SK-N-SH treated with all-trans-retinoic acid at 6 μM for 48 hours (cell line): ENCODE measurements at regions not wholly inside any gene's neighbourhood (a gene's known extent, or its start where the extent isn't known, plus 50 kb on each side); places are given as distances from the start of the nearest gene placed in this dataset.

Experiments
- RARB ChIP-seq: fragments of 250-450 bp; sonication (Bioruptor Pico); IDR thresholded peaks from 2 replicates; pipeline ENCODE4 v1.8.0; 2021; ENCODE audit warnings: mild to moderate bottlenecking, moderate library complexity
- TCF4 ChIP-seq: fragments of 250-450 bp; sonication (Bioruptor Pico); IDR thresholded peaks from 2 replicates; pipeline ENCODE4 v1.8.0; 2021; ENCODE audit warnings: mild to moderate bottlenecking, moderate library complexity, borderline replicate concordance
- TOX ChIP-seq: fragments of 250-450 bp; sonication (Bioruptor Pico); IDR thresholded peaks from 2 replicates; pipeline ENCODE4 v1.8.0; 2021; ENCODE audit warnings: mild to moderate bottlenecking, moderate library complexity, borderline replicate concordance
- ZC3H10 ChIP-seq: fragments of 250-450 bp; sonication (Bioruptor Pico); IDR thresholded peaks from 2 replicates; pipeline ENCODE4 v1.5.1; 2021; ENCODE audit warnings: mild to moderate bottlenecking, moderate library complexity
- ZFP3 ChIP-seq: fragments of 250-450 bp; sonication (Bioruptor Pico); IDR thresholded peaks from 2 replicates; pipeline ENCODE4 v1.5.0; 2020; ENCODE audit warnings: mild to moderate bottlenecking, moderate library complexity
- ZFP30 ChIP-seq: fragments of 450-650 bp; formaldehyde crosslinking; IDR thresholded peaks from 2 replicates; pipeline ENCODE4 v1.5.0; 2022; ENCODE audit warnings: mild to moderate bottlenecking, moderate library complexity
- TF ChIP-seq, protein P1 (sequence below): fragments of 250-450 bp; sonication (Bioruptor Pico); IDR thresholded peaks from 2 replicates; pipeline ENCODE4 v1.5.1; 2020; ENCODE audit warnings: low read depth, mild to moderate bottlenecking, moderate library complexity
- TF ChIP-seq, protein P2 (sequence below): fragments of 250-450 bp; sonication (Bioruptor Pico); IDR thresholded peaks from 2 replicates; pipeline ENCODE4 v1.8.0; 2020; ENCODE audit warnings: mild to moderate bottlenecking, moderate library complexity, borderline replicate concordance

GRCh38 chr2:43160778-43161177 lies 65.6 kb downstream of the ZFP36L2 start:
- no peak for TF ChIP-seq ZC3H10 (CRISPR knock-in tag)
- no peak for TF ChIP-seq ZFP3 (CRISPR knock-in tag)
- no peak for TF ChIP-seq RARB (CRISPR knock-in tag)
- TF ChIP-seq, protein P1, sequence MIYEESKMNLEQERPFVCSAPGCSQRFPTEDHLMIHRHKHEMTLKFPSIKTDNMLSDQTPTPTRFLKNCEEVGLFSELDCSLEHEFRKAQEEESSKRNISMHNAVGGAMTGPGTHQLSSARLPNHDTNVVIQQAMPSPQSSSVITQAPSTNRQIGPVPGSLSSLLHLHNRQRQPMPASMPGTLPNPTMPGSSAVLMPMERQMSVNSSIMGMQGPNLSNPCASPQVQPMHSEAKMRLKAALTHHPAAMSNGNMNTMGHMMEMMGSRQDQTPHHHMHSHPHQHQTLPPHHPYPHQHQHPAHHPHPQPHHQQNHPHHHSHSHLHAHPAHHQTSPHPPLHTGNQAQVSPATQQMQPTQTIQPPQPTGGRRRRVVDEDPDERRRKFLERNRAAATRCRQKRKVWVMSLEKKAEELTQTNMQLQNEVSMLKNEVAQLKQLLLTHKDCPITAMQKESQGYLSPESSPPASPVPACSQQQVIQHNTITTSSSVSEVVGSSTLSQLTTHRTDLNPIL (CRISPR knock-in tag), result no peak
- TF ChIP-seq, protein P2, sequence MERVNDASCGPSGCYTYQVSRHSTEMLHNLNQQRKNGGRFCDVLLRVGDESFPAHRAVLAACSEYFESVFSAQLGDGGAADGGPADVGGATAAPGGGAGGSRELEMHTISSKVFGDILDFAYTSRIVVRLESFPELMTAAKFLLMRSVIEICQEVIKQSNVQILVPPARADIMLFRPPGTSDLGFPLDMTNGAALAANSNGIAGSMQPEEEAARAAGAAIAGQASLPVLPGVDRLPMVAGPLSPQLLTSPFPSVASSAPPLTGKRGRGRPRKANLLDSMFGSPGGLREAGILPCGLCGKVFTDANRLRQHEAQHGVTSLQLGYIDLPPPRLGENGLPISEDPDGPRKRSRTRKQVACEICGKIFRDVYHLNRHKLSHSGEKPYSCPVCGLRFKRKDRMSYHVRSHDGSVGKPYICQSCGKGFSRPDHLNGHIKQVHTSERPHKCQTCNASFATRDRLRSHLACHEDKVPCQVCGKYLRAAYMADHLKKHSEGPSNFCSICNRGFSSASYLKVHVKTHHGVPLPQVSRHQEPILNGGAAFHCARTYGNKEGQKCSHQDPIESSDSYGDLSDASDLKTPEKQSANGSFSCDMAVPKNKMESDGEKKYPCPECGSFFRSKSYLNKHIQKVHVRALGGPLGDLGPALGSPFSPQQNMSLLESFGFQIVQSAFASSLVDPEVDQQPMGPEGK (CRISPR knock-in tag), result no peak
- no peak for TF ChIP-seq TCF4 (CRISPR knock-in tag)
- no peak for TF ChIP-seq ZFP30 (CRISPR knock-in tag)
- TF ChIP-seq TOX (CRISPR knock-in tag), result no peak
